ENCODE measurements at regions not wholly inside any gene's neighbourhood (a gene's known extent, or its start where the extent isn't known, plus 50 kb on each side); places are given as distances from the start of the nearest gene placed in this dataset.
"Not testable (repeated sequence)": the region's sequence is repeated elsewhere in the genome, so short reads cannot be mapped to it uniquely, and the experiment has no call there.

GRCh38 chr5:1653698-1654651, 130.2 kb upstream of the LPCAT1 start:
- TF ChIP-seq POLR2A (IDR thresholded peaks at IDR 0.05) = not testable (repeated sequence)
- TF ChIP-seq CTCF (IDR thresholded peaks at IDR 0.05) = peak; percentile 47 to 74 (median 56)
